OCI-LY7 (cell line): ENCODE measurements at regions not wholly inside any gene's neighbourhood (a gene's known extent, or its start where the extent isn't known, plus 50 kb on each side); places are given as distances from the start of the nearest gene placed in this dataset.

Experiments used
- BruUV-seq: library from RNA; stranded (reverse); fragments of 400-500 nt; replicated peaks from 2 replicates; lab custom pipeline; 2021; lab: Mats Ljungman, UMichigan
- CTCF ChIA-PET: fragments of 300-600 bp; sonication (Branson Sonifier 250); formaldehyde crosslinking; loops from one replicate; lab custom pipeline; 2022; ENCODE audit warnings: antibody characterized with exemption; ENCODE audit not compliant: unreplicated experiment; lab: Charles Lee
- POLR2A ChIA-PET: fragments of 300-600 bp; sonication (Branson Sonifier 250); formaldehyde crosslinking; loops from one replicate; lab custom pipeline; 2022; ENCODE audit warnings: antibody characterized with exemption; lab: Charles Lee
- DNase-seq: peaks from one replicate; pipeline ENCODE4 v3.0.0-alpha.2; 2015; ENCODE audit warnings: low spot score
- H2AFZ ChIP-seq: fragments of 200-600 bp; sonication (generic), shearing (Covaris generic); 2 replicates; pipeline ENCODE4 v1.6.1; 2014; ENCODE audit warnings: mild to moderate bottlenecking, antibody characterized with exemption, low read length, moderate library complexity
- H3K27ac ChIP-seq: fragments of 200-600 bp; sonication (generic); 2 replicates; pipeline ENCODE4 v1.5.1; 2014; ENCODE audit warnings: mixed run types, low read depth, mild to moderate bottlenecking, moderate library complexity, low read length, inconsistent platforms; ENCODE audit not compliant: poor library complexity, severe bottlenecking
- H3K36me3 ChIP-seq: fragments of 200-600 bp; sonication (generic); 2 replicates; pipeline ENCODE4 v1.6.1; 2014; ENCODE audit warnings: mild to moderate bottlenecking, antibody characterized with exemption, low read length, moderate library complexity, mixed read lengths; ENCODE audit not compliant: insufficient read depth
- H3K4me1 ChIP-seq: fragments of 200-600 bp; sonication (generic); 2 replicates; pipeline ENCODE4 v1.5.1; 2014; ENCODE audit warnings: mild to moderate bottlenecking, low read length; ENCODE audit not compliant: insufficient read depth, poor library complexity, severe bottlenecking
- H3K4me2 ChIP-seq: fragments of 200-600 bp; sonication (generic); 2 replicates; pipeline ENCODE4 v1.6.1; 2014; ENCODE audit warnings: mild to moderate bottlenecking, low read length
- H3K4me3 ChIP-seq: fragments of 200-600 bp; sonication (generic); 2 replicates; pipeline ENCODE4 v1.5.1; 2014; ENCODE audit warnings: mild to moderate bottlenecking, low read depth, low read length; ENCODE audit not compliant: poor library complexity, severe bottlenecking
- H3K79me2 ChIP-seq: fragments of 200-600 bp; sonication (generic); 2 replicates; pipeline ENCODE4 v1.6.1; 2016; ENCODE audit warnings: low read depth, mild to moderate bottlenecking, low read length, moderate library complexity, mixed read lengths; ENCODE audit not compliant: insufficient read depth
- H3K9me2 ChIP-seq: fragments of 200-600 bp; sonication (generic); 2 replicates; pipeline ENCODE4 v1.6.1; 2016; ENCODE audit warnings: mild to moderate bottlenecking, low read length, mixed read lengths; ENCODE audit not compliant: insufficient read depth
- H3K9me3 ChIP-seq: fragments of 200-600 bp; sonication (generic); 2 replicates; pipeline ENCODE4 v1.6.1; 2014; ENCODE audit warnings: mild to moderate bottlenecking, mixed run types, low read length, mixed read lengths
- H4K20me1 ChIP-seq: fragments of 200-600 bp; sonication (generic); 2 replicates; pipeline ENCODE4 v1.6.1; 2014; ENCODE audit warnings: mild to moderate bottlenecking, antibody characterized with exemption, low read length, moderate library complexity, mixed read lengths; ENCODE audit not compliant: insufficient read depth
- CTCF ChIP-seq: fragments of 200-600 bp; sonication (generic); conservative IDR thresholded peaks from 2 replicates; pipeline ENCODE4 v1.5.1; 2014; ENCODE audit warnings: mild to moderate bottlenecking, antibody characterized with exemption, low read length, moderate library complexity, mixed read lengths
- EZH2phosphoT487 ChIP-seq: fragments of 200-600 bp; sonication (generic); IDR thresholded peaks from 2 replicates; pipeline ENCODE4 v1.6.1; 2018; ENCODE audit warnings: low read depth, borderline replicate concordance, mild to moderate bottlenecking, mixed run types, antibody characterized with exemption, low read length, moderate library complexity, mixed read lengths
- intact Hi-C: fragments of 100-400 bp; cut with micrococcal nuclease; formaldehyde crosslinking; loops from one replicate; pipeline ENCODE4 v1.10.0; 2022; ENCODE audit not compliant: unreplicated experiment

- no peaks in the 10 kb centered on the region for H3K9me2 ChIP-seq
- no peak for TF ChIP-seq CTCF
- no peak for TF ChIP-seq EZH2phosphoT487
- ChIA-PET CTCF (no interaction called here), POLR2A (no interaction called here)
- H3K4me2 ChIP-seq, result no peak overlapping the region
- no peak overlapping the region for H2AFZ ChIP-seq
- intact Hi-C loops, result no loop called here
- no peak overlapping the region for H3K27ac ChIP-seq
- no peaks in the 10 kb centered on the region for H3K9me3 ChIP-seq
- H3K4me1 ChIP-seq, result no peaks in the 10 kb centered on the region
- H4K20me1 ChIP-seq, result no peaks in the 10 kb centered on the region
- no peak for DNase-seq
- BruUV-seq, result no TSS peak
- H3K79me2 ChIP-seq, result no peaks in the 10 kb centered on the region
- H3K36me3 ChIP-seq, result no peaks in the 10 kb centered on the region
- no peak overlapping the region for H3K4me3 ChIP-seq
Observed at GRCh38 chr1:22376976-22377375, 74.7 kb upstream of the ZBTB40 start.

GRCh38 chr1:22379566-22379965, 72.1 kb upstream of the ZBTB40 start:
- Histone ChIP-seq H3K79me2 (no peaks in the 10 kb centered on the region), H4K20me1 (no peaks in the 10 kb centered on the region), H3K36me3 (no peaks in the 10 kb centered on the region), H3K27ac (no peak overlapping the region), H2AFZ (no peak overlapping the region), H3K9me3 (no peaks in the 10 kb centered on the region), H3K4me1 (no peaks in the 10 kb centered on the region), H3K9me2 (no peaks in the 10 kb centered on the region), H3K4me2 (no peak overlapping the region), H3K4me3 (no peak overlapping the region)
- TF ChIP-seq CTCF (no peak), EZH2phosphoT487 (no peak)
- no TSS peak for BruUV-seq
- intact Hi-C loops, result no loop called here
- no peak for DNase-seq
- ChIA-PET POLR2A (no interaction called here), CTCF (no interaction called here)

DNA sequence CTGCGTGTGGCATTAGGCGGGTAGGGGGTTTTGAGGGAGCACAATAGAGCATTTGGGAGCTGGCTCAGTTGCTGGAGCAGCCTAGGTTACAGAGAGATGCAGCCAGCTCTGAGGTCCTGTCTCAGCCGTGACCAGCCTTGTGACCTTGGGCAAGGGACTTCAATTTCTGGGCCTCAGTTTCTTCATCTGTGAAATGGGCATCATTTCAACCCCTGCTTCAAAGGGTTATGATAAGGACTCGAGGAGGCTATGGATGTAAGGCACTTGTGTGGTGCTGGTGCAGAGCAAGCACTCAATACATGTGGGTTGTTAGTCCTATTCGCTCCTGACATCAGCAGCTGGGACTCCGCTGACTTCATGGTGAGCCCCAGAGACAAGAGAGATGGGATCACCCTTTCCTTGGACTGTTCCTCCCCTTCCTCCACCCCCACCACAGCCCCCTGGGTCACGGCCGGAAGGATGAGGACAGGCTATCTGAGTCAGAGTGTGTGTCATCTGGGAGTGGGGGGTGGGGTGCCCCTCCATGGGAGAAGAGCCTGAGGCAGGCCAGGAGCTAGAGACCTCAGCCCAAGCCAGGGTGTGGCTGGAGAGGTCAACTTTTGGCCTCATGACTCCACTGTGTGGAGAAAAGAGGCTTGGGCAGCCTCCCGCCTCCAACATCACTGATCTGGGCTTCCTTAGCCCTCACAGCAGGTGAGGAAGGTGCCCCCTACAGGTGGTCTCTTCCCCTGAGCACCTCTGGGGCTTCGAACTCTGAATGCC, 71.4 kb upstream of the ZBTB40 start:
- ChIA-PET CTCF (no interaction called here), POLR2A (no interaction called here)
- Histone ChIP-seq H3K9me3 (no peaks in the 10 kb centered on the region), H3K9me2 (no peaks in the 10 kb centered on the region), H2AFZ (no peak overlapping the region), H3K4me3 (no peak overlapping the region), H3K4me1 (no peaks in the 10 kb centered on the region), H4K20me1 (no peaks in the 10 kb centered on the region), H3K36me3 (no peaks in the 10 kb centered on the region), H3K4me2 (no peak overlapping the region), H3K27ac (no peak overlapping the region), H3K79me2 (no peaks in the 10 kb centered on the region)
- BruUV-seq, result no TSS peak
- intact Hi-C loops, result no loop called here
- TF ChIP-seq CTCF (no peak; the same call in 1 of the 2 replicates), EZH2phosphoT487 (no peak)
- DNase-seq, result no peak
